Mesenchymal stem cell (in vitro differentiated cells and primary cell): ENCODE measurements at regions not wholly inside any gene's neighbourhood (a gene's known extent, or its start where the extent isn't known, plus 50 kb on each side); places are given as distances from the start of the nearest gene placed in this dataset.

ENCODE experiments used
- DNase-seq: peaks from one replicate; pipeline ENCODE4 v3.0.0-alpha.2; 2013
- H2AFZ ChIP-seq: one replicate; pipeline ENCODE4 v1.6.1; 2013; ENCODE audit warnings: low read depth, mild to moderate bottlenecking, control low read depth, inconsistent platforms, low read length, moderate library complexity
- H2AK5ac ChIP-seq: 2 replicates; pipeline ENCODE4 v1.6.1; 2013; ENCODE audit warnings: low read length, moderate library complexity, mild to moderate bottlenecking, inconsistent platforms; ENCODE audit not compliant: severe bottlenecking
- H2BK120ac ChIP-seq: one replicate; pipeline ENCODE4 v1.6.1; 2013; ENCODE audit warnings: low read depth, mild to moderate bottlenecking, inconsistent platforms, low read length, moderate library complexity
- H2BK12ac ChIP-seq, 2 experiments: one replicate each; pipeline ENCODE4 v1.6.1; 2013; ENCODE audit warnings: inconsistent platforms in 2 of 2, low read length in 2 of 2, mild to moderate bottlenecking in 2 of 2, moderate library complexity in 2 of 2, control low read depth in 1 of 2
- H2BK15ac ChIP-seq: one replicate; pipeline ENCODE4 v1.6.1; 2013; ENCODE audit warnings: mild to moderate bottlenecking, low read depth, inconsistent platforms; ENCODE audit not compliant: poor library complexity, severe bottlenecking
- H2BK5ac ChIP-seq: 2 replicates; pipeline ENCODE4 v1.6.1; 2013; ENCODE audit warnings: low read depth, mild to moderate bottlenecking, low read length, control low read depth, inconsistent platforms; ENCODE audit not compliant: poor library complexity, severe bottlenecking
- H3K14ac ChIP-seq, 2 experiments: one replicate each; pipeline ENCODE4 v1.6.1; 2013; ENCODE audit warnings: inconsistent platforms in 2 of 2, low read length in 2 of 2, control low read depth in 1 of 2, mild to moderate bottlenecking in 1 of 2, moderate library complexity in 1 of 2
- H3K18ac ChIP-seq, 2 experiments: one replicate each; pipeline ENCODE4 v1.6.1; 2013; ENCODE audit warnings: inconsistent platforms in 2 of 2, low read length in 2 of 2, control low read depth in 1 of 2, low read depth in 1 of 2, mild to moderate bottlenecking in 1 of 2
- H3K23ac ChIP-seq, 2 experiments: one replicate each; pipeline ENCODE4 v1.6.1; 2013; ENCODE audit warnings: inconsistent platforms in 2 of 2, low read length in 2 of 2, mild to moderate bottlenecking in 2 of 2, moderate library complexity in 2 of 2, control low read depth in 1 of 2
- H3K27ac ChIP-seq: 2 replicates; pipeline ENCODE4 v1.5.1; 2013; ENCODE audit warnings: mild to moderate bottlenecking, moderate library complexity, low read length, control low read depth, inconsistent platforms; ENCODE audit not compliant: poor library complexity, severe bottlenecking
- H3K27me3 ChIP-seq, 2 experiments: 2 replicates each; pipeline versions ENCODE4 v1.6.1 to v1.7.0; 2013; ENCODE audit warnings: low read length in 2 of 2, mild to moderate bottlenecking in 2 of 2, moderate library complexity in 2 of 2, control low read depth in 1 of 2, inconsistent platforms in 1 of 2; ENCODE audit not compliant: control insufficient read depth in 1 of 2, insufficient read depth in 1 of 2
- H3K36me3 ChIP-seq, 2 experiments: 2 replicates each; pipeline versions ENCODE4 v1.6.1 to v1.7.0; 2013; ENCODE audit warnings: low read length in 2 of 2, control low read depth in 1 of 2, inconsistent platforms in 1 of 2, low read depth in 1 of 2, mild to moderate bottlenecking in 1 of 2; ENCODE audit not compliant: insufficient read depth in 2 of 2, control insufficient read depth in 1 of 2
- H3K4ac ChIP-seq, 2 experiments: one replicate each; pipeline ENCODE4 v1.6.1; 2013; ENCODE audit warnings: inconsistent platforms in 2 of 2, low read length in 2 of 2, mild to moderate bottlenecking in 2 of 2, moderate library complexity in 2 of 2, control low read depth in 1 of 2, low read depth in 1 of 2
- H3K4me1 ChIP-seq: 2 replicates; pipeline ENCODE4 v1.6.1; 2013; ENCODE audit warnings: low read depth, low read length, control low read depth; ENCODE audit not compliant: control insufficient read depth, insufficient read depth
- H3K4me2 ChIP-seq: 2 replicates; pipeline ENCODE4 v1.6.1; 2013; ENCODE audit warnings: low read length, mild to moderate bottlenecking, inconsistent platforms; ENCODE audit not compliant: poor library complexity, severe bottlenecking
- H3K4me3 ChIP-seq, 2 experiments: 2 replicates each; pipeline versions ENCODE4 v1.5.1 to v1.7.0; 2013; ENCODE audit warnings: low read length in 2 of 2, mild to moderate bottlenecking in 2 of 2, control low read depth in 1 of 2, low read depth in 1 of 2; ENCODE audit not compliant: insufficient read depth in 1 of 2
- H3K79me1 ChIP-seq: replicated peaks from 2 replicates; pipeline ENCODE4 v1.6.1; 2013; ENCODE audit warnings: mild to moderate bottlenecking, control low read depth, low read length, inconsistent platforms; ENCODE audit not compliant: poor library complexity, severe bottlenecking
- H3K9ac ChIP-seq: 2 replicates; pipeline ENCODE4 v1.7.0; 2013; ENCODE audit warnings: mild to moderate bottlenecking, low read length, moderate library complexity
- H3K9me3 ChIP-seq: 2 replicates; pipeline ENCODE4 v1.7.0; 2013; ENCODE audit warnings: mild to moderate bottlenecking, low read length; ENCODE audit not compliant: control insufficient read depth
- H4K8ac ChIP-seq: one replicate; pipeline ENCODE4 v1.6.1; 2013; ENCODE audit warnings: inconsistent platforms, mild to moderate bottlenecking, low read length, moderate library complexity
- H4K91ac ChIP-seq: one replicate; pipeline ENCODE4 v1.6.1; 2013; ENCODE audit warnings: mild to moderate bottlenecking, low read length, inconsistent platforms
- WGBS: methylation state at CpG from one replicate; pipeline ENCODE4 v1.1.7; 2013; ENCODE audit warnings: mixed read lengths; 5-methylcytosine and 5-hydroxymethylcytosine counted together

DNA sequence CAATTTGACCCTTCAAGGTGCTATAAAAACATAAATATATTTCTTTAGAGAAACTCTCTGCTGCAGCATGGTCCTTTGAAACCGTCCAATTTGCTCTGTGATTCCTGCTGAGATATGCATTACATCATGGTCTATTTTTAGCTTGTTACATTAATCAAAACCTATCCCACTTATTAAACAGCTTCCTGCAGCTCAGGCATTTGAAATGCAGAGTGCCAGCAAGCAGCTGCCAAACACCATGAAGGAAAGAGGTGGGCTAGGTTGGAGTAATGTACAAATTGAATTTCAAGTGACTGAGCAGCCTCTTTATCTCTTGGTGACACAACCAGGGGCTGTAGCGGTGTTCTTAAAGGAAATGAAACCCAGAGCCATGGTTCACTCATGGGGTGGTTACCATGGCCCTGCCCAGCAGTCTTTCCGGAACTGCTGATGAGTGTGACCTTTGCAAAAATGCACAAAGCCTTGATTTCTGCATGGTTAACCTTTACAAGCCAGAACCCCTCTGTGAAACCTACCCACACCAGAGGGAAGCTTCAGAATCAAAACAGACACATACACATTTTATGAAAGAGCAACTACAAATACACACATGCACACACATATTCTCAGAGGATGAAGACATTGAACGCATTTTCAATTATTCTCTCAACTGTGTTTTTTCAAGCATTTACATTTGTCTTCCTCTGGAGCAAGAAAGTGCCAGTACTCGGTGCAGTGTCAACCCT, 155.8 kb upstream of the ZNF608 start:
- Histone ChIP-seq H3K4ac (no peak overlapping the region), H3K14ac (no peak overlapping the region), H2BK5ac (no peak overlapping the region), H3K18ac (peak overlapping the region in 1 of 2 experiments; percentile 3), H4K91ac (no peak overlapping the region), H3K4me1 (peaks cover 10% of the 10 kb centered on the region), H4K8ac (no peak overlapping the region), H3K9ac (no peak overlapping the region), H2BK15ac (no peak overlapping the region), H3K36me3 (no peaks in the 10 kb centered on the region), H2BK12ac (peak overlapping the region in 1 of 2 experiments; percentile 46), H3K9me3 (no peaks in the 10 kb centered on the region), H3K4me3 (no peak overlapping the region), H3K27me3 (no peaks in the 10 kb centered on the region), H3K23ac (peak overlapping the region in 1 of 2 experiments; percentile 29), H2AK5ac (no peak overlapping the region), H2AFZ (no peak overlapping the region), H3K4me2 (peak overlapping the region; percentile 19), H3K27ac (peak overlapping the region; percentile 69), H3K79me1 (no peaks in the 10 kb centered on the region), H2BK120ac (no peak overlapping the region)
- DNase-seq: peak; percentile 59
- 44% methylated on average over 5 of the region's 5 CpGs for WGBS

DNA sequence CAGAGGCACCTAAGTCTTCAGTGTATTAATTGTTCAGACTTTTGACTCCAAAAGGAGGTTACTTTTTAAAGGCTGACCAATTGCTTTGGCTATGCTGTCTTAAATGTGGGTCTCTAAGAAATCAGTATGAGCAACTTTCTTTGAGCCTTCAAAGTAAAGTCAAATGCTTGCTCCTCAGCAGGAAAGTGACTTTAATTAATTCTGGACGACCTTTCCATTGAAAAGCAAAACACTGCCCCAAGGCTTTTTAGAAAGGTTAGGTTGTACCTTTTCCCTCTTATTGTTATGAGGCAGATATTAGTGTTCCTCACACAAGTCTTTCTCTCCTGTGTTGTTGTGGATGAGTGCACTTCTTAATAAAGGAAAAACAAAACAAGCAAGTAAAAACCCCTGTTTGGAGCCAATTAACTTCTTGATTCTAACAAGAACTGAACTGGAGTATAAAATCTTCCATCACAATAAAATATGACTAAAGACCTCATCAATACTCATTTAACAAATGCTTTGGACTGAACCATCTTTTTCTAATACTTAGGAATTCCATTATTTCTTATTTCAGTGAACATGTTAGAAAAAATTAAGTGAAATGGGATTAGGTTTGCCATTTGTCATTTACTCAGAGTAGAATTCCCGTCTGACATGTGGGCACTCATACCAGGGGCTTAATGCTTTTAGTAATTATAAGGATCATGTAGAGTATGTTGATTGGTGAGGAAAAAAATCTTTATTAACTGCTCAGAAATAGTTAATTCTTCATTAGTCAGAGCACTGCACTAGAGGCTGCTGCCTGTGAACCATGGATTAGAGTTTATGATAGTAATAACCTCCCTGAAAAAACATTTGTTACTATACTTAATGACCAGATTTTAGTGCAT, 159.1 kb upstream of the ZNF608 start:
- no peaks in the 10 kb centered on the region for H3K36me3 ChIP-seq
- no peaks in the 10 kb centered on the region for H3K27me3 ChIP-seq
- H3K4me1 ChIP-seq: peaks cover 12% of the 10 kb centered on the region
- no peak overlapping the region for H3K27ac ChIP-seq
- no peak overlapping the region for H2BK15ac ChIP-seq
- H2BK120ac ChIP-seq: no peak overlapping the region
- DNase-seq: no peak
- H3K18ac ChIP-seq: no peak overlapping the region
- 94% methylated on average over 1 of the region's 2 CpGs for WGBS
- H3K9me3 ChIP-seq: no peaks in the 10 kb centered on the region
- no peak overlapping the region for H4K8ac ChIP-seq
- no peak overlapping the region for H3K14ac ChIP-seq
- H2BK12ac ChIP-seq: no peak overlapping the region
- no peak overlapping the region for H3K4me2 ChIP-seq
- H2BK5ac ChIP-seq: no peak overlapping the region
- no peak overlapping the region for H3K23ac ChIP-seq
- no peak overlapping the region for H2AK5ac ChIP-seq
- H3K9ac ChIP-seq: no peak overlapping the region
- no peak overlapping the region for H3K4me3 ChIP-seq
- H3K4ac ChIP-seq: no peak overlapping the region
- H2AFZ ChIP-seq: no peak overlapping the region
- H4K91ac ChIP-seq: no peak overlapping the region
- no peaks in the 10 kb centered on the region for H3K79me1 ChIP-seq

DNA sequence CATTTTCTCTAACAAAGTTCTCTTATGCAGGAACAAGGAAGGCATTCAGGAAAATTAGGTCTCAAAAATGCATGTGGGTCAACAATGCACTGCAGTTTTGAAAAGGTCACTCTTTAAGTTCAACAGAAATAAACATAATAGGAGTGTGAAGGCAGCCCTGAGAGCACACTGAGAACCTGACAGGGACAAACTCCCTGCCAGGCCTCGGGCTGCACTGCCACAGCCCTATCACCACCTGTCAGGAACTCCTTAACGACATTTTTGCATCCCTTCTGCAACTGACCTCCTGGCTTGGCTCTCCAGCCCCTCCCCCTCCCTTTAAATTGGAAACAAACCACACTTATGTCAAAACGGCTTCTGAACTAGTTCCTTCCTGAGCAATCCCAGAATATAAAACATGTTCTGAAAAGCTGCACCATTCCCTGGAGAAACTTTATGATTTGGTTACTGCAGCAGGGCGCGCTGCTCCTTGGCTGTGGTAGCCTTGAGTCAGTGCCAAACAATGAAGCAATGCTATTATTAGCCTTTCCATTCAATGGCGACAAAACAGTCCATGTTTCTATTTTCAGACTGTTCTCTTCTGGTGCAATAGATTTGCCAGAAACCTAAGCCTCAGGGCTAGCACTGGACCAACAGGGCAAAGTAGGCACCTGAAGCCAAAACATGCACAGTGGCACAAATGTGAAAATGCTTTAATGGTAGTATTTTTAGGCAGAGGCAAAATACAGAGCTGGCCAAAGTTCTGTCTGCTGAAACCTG, 160.1 kb upstream of the ZNF608 start:
- Histone ChIP-seq H2BK5ac (no peak overlapping the region), H3K79me1 (no peaks in the 10 kb centered on the region), H4K91ac (no peak overlapping the region), H3K4me3 (peak overlapping the region in 1 of 2 experiments; percentile 39), H2AK5ac (no peak overlapping the region), H3K4me1 (peaks cover 12% of the 10 kb centered on the region), H3K4me2 (peak overlapping the region; percentile 1), H2BK12ac (peak overlapping the region in 1 of 2 experiments; percentile 10), H2BK15ac (no peak overlapping the region), H3K14ac (no peak overlapping the region), H3K27ac (peak overlapping the region; percentile 3), H3K23ac (peak overlapping the region in 1 of 2 experiments; percentile 31), H3K18ac (no peak overlapping the region), H3K9me3 (no peaks in the 10 kb centered on the region), H3K9ac (no peak overlapping the region), H2AFZ (no peak overlapping the region), H4K8ac (no peak overlapping the region), H3K4ac (no peak overlapping the region), H3K27me3 (no peaks in the 10 kb centered on the region), H3K36me3 (no peaks in the 10 kb centered on the region), H2BK120ac (no peak overlapping the region)
- DNase-seq: peak; percentile 90
- under 1% methylated on average over 6 of the region's 6 CpGs for WGBS
